LNCAP (cell line): ENCODE measurements at regions not wholly inside any gene's neighbourhood (a gene's known extent, or its start where the extent isn't known, plus 50 kb on each side); places are given as distances from the start of the nearest gene placed in this dataset.

ENCODE experiments used
- CTCF ChIP-seq: fragments of 450-650 bp; IDR thresholded peaks from 2 replicates; pipeline ENCODE4 v1.5.1; 2017; ENCODE audit warnings: mild to moderate bottlenecking

GRCh38 chr2:37874470-37874869, 50.6 kb upstream of the RMDN2 start:
- TF ChIP-seq CTCF, result no peak
